ENCODE measurements at regions not wholly inside any gene's neighbourhood (a gene's known extent, or its start where the extent isn't known, plus 50 kb on each side); places are given as distances from the start of the nearest gene placed in this dataset.

- TF ChIP-seq CTCF (IDR thresholded peaks at IDR 0.05 in 8 of 11, conservative IDR thresholded peaks at IDR 0.05 in 3 of 11) (no peak), POLR2A (IDR thresholded peaks at IDR 0.05) (no peak)
Observed at GRCh38 chr15:62901087-62901486, 141.5 kb upstream of the TPM1 start.
